HEK293 (cell line): ENCODE measurements at regions not wholly inside any gene's neighbourhood (a gene's known extent, or its start where the extent isn't known, plus 50 kb on each side); places are given as distances from the start of the nearest gene placed in this dataset.
A peak's percentile ranks its signal among the peaks of the same experiment; 100 is the strongest.

ENCODE experiments used
- CTCF ChIA-PET: fragments of 350-600 bp; formaldehyde crosslinking; extraction: SDS; loops from one replicate; lab custom pipeline; 2021; ENCODE audit warnings: antibody characterized with exemption; lab: Yijun Ruan, JAX
- POLR2A ChIA-PET: fragments of 300-600 bp; formaldehyde crosslinking; extraction: SDS; loops from one replicate; lab custom pipeline; 2020; ENCODE audit warnings: antibody characterized with exemption, inconsistent platforms; lab: Yijun Ruan, JAX
- H3K27ac ChIP-seq: fragments of 200-500 bp; sonication (Bioruptor generic); 2 replicates; pipeline ENCODE4 v1.5.1; 2014; ENCODE audit warnings: low read depth, low read length, control low read depth, inconsistent platforms; ENCODE audit errors: extremely low read depth
- H3K36me3 ChIP-seq, 2 experiments: fragments of 200-500 bp in 1 of 2; sonication (Bioruptor generic) in 1 of 2; 1 replicate in 1 of 2; 2 replicates in 1 of 2; pipeline ENCODE4 v1.5.1; 2014 to 2017; ENCODE audit warnings: inconsistent platforms in 2 of 2, low read length in 2 of 2; ENCODE audit not compliant: control insufficient read depth in 2 of 2, insufficient read depth in 1 of 2
- H3K4me1 ChIP-seq: fragments of 200-500 bp; sonication (Bioruptor generic); 2 replicates; pipeline ENCODE4 v1.5.1; 2014; ENCODE audit warnings: mild to moderate bottlenecking, low read length, inconsistent platforms; ENCODE audit not compliant: control insufficient read depth, insufficient read depth
- H3K4me3 ChIP-seq: 2 replicates; pipeline ENCODE4 v1.5.1; 2011; ENCODE audit warnings: low read depth, mild to moderate bottlenecking, control low read depth, low read length, moderate library complexity
- H3K9me3 ChIP-seq: fragments of 200-500 bp; sonication (Bioruptor generic); 2 replicates; pipeline ENCODE4 v1.5.1; 2014; ENCODE audit warnings: low read depth, low read length, inconsistent platforms; ENCODE audit not compliant: control insufficient read depth, insufficient read depth
- ATF2 ChIP-seq: fragments of 450-650 bp; formaldehyde crosslinking; IDR thresholded peaks from 2 replicates; pipeline ENCODE4 v1.5.1; 2016; ENCODE audit warnings: missing biosample characterization, missing genetic modification characterization, low read depth
- INSM2 ChIP-seq: fragments of 450-650 bp; formaldehyde crosslinking; IDR thresholded peaks from 2 replicates; pipeline ENCODE4 v1.5.1; 2016; ENCODE audit warnings: missing biosample characterization, missing genetic modification characterization
- KLF9 ChIP-seq: fragments of 450-650 bp; formaldehyde crosslinking; IDR thresholded peaks from 2 replicates; pipeline ENCODE4 v1.5.1; 2016; ENCODE audit warnings: missing biosample characterization, missing genetic modification characterization, low read depth
- PBX3 ChIP-seq: sonication (generic); formaldehyde crosslinking; IDR thresholded peaks from 2 replicates; pipeline ENCODE4 v1.8.1; 2022; ENCODE audit warnings: mild to moderate bottlenecking, moderate library complexity, missing genetic modification reagents
- ZBTB44 ChIP-seq: fragments of 450-650 bp; IDR thresholded peaks from 2 replicates; pipeline ENCODE4 v1.5.1; 2018; ENCODE audit warnings: missing biosample characterization, mild to moderate bottlenecking, missing genetic modification characterization
- ZNF138 ChIP-seq: fragments of 450-650 bp; formaldehyde crosslinking; IDR thresholded peaks from 2 replicates; pipeline ENCODE4 v1.5.1; 2016; ENCODE audit warnings: missing biosample characterization, missing genetic modification characterization, borderline replicate concordance
- ZNF19 ChIP-seq: fragments of 450-650 bp; formaldehyde crosslinking; IDR thresholded peaks from 2 replicates; pipeline ENCODE4; 2016; ENCODE audit warnings: missing biosample characterization, missing genetic modification characterization, low read depth
- ZNF24 ChIP-seq: fragments of 450-650 bp; formaldehyde crosslinking; IDR thresholded peaks from 2 replicates; pipeline ENCODE4 v1.5.1; 2016; ENCODE audit warnings: missing biosample characterization, missing genetic modification characterization
- ZNF280C ChIP-seq: fragments of 450-650 bp; formaldehyde crosslinking; IDR thresholded peaks from 2 replicates; pipeline ENCODE4 v1.5.1; 2016; ENCODE audit warnings: missing biosample characterization, missing genetic modification characterization
- ZNF658 ChIP-seq: fragments of 450-650 bp; formaldehyde crosslinking; IDR thresholded peaks from 2 replicates; pipeline ENCODE4; 2016; ENCODE audit warnings: missing biosample characterization, missing genetic modification characterization
- ZNF660 ChIP-seq: fragments of 450-650 bp; IDR thresholded peaks from 2 replicates; pipeline ENCODE4 v1.5.1; 2018; ENCODE audit warnings: missing biosample characterization, mild to moderate bottlenecking, missing genetic modification characterization

GRCh38 chr5:26434688-26435087 is 603.7 kb downstream of the CDH9 start:
- H3K9me3 ChIP-seq: no peaks in the 10 kb centered on the region
- ChIA-PET POLR2A (no interaction called here), CTCF (no interaction called here)
- no peak overlapping the region for H3K27ac ChIP-seq
- H3K4me1 ChIP-seq: no peaks in the 10 kb centered on the region
- H3K4me3 ChIP-seq: no peak overlapping the region
- H3K36me3 ChIP-seq: no peaks in the 10 kb centered on the region
- TF ChIP-seq ATF2 (tag by site-specific recombination) (peak; percentile 64; the same call in 1 of the 2 replicates), KLF9 (no peak), ZNF138 (tag by site-specific recombination) (no peak)

GRCh38 chr5:26432386-26432785 is 606.0 kb downstream of the CDH9 start:
- TF ChIP-seq PBX3 (CRISPR knock-in tag) (no peak), ZNF280C (tag by site-specific recombination) (no peak), ZNF658 (tag by site-specific recombination) (no peak), INSM2 (tag by site-specific recombination) (no peak)
- H3K4me1 ChIP-seq: no peaks in the 10 kb centered on the region
- CTCF ChIA-PET: no interaction called here
- POLR2A ChIA-PET: no interaction called here
- no peaks in the 10 kb centered on the region for H3K36me3 ChIP-seq
- H3K27ac ChIP-seq: no peak overlapping the region
- H3K9me3 ChIP-seq: no peaks in the 10 kb centered on the region
- no peak overlapping the region for H3K4me3 ChIP-seq

- H3K36me3 ChIP-seq: no peaks in the 10 kb centered on the region
- H3K4me1 ChIP-seq: no peaks in the 10 kb centered on the region
- no peak overlapping the region for H3K4me3 ChIP-seq
- POLR2A ChIA-PET: no interaction called here
- H3K9me3 ChIP-seq: no peaks in the 10 kb centered on the region
- TF ChIP-seq ZNF19 (tag by site-specific recombination) (no peak), ZBTB44 (tag by site-specific recombination) (no peak), ZNF24 (tag by site-specific recombination) (no peak), ZNF660 (tag by site-specific recombination) (no peak)
- TF ChIP-seq, all 188 proteins: peak for 0
- CTCF ChIA-PET: no interaction called here
- H3K27ac ChIP-seq: no peak overlapping the region
Measured at GRCh38 chr5:26430323-26430722, 608.1 kb downstream of the CDH9 start.
